Esophagus squamous epithelium (tissue), 4 donors: ENCODE measurements at regions not wholly inside any gene's neighbourhood (a gene's known extent, or its start where the extent isn't known, plus 50 kb on each side); places are given as distances from the start of the nearest gene placed in this dataset.

Source experiments
- POLR2A ChIP-seq, 4 donors: fragments of 450-650 bp; IDR thresholded peaks; one replicate each; pipeline ENCODE4 v1.6.1; 2017; ENCODE audit warnings: antibody characterized with exemption in 4 of 4, mild to moderate bottlenecking in 4 of 4, moderate library complexity in 3 of 4
- TF ChIP-seq, protein P1 (sequence below), 6 experiments: fragments of 450-650 bp in 4 of 6; fragments of 200-600 bp in 2 of 6; sonication (generic) in 2 of 6; IDR thresholded peaks; one replicate each; pipeline ENCODE4 v1.5.1; 2016 to 2019; ENCODE audit warnings: antibody characterized with exemption in 6 of 6, mild to moderate bottlenecking in 4 of 6, moderate library complexity in 4 of 6

DNA sequence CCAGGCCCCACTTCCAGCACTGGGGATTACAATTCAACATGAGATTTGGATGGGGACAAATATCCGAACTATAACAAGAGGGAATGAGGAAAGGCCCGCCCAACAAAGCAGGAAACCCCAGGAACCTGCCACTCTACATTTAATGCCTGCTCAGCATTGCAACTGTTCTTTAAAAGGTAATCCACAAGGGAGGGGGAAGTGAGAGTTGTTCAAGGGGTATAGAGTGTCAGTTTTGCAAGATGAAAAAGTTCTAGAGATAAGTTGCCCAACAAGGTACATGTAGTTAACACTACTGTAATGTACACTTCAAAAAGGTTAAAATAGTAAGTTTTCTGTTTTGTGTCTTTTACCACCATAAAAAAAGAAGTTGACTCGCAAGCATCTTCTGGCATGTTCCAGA lies 137.6 kb downstream of the MBD2 start:
- TF ChIP-seq, protein P1, sequence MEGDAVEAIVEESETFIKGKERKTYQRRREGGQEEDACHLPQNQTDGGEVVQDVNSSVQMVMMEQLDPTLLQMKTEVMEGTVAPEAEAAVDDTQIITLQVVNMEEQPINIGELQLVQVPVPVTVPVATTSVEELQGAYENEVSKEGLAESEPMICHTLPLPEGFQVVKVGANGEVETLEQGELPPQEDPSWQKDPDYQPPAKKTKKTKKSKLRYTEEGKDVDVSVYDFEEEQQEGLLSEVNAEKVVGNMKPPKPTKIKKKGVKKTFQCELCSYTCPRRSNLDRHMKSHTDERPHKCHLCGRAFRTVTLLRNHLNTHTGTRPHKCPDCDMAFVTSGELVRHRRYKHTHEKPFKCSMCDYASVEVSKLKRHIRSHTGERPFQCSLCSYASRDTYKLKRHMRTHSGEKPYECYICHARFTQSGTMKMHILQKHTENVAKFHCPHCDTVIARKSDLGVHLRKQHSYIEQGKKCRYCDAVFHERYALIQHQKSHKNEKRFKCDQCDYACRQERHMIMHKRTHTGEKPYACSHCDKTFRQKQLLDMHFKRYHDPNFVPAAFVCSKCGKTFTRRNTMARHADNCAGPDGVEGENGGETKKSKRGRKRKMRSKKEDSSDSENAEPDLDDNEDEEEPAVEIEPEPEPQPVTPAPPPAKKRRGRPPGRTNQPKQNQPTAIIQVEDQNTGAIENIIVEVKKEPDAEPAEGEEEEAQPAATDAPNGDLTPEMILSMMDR (IDR thresholded peaks at IDR 0.05) = no peak
- no peak for TF ChIP-seq POLR2A (IDR thresholded peaks at IDR 0.05)
